Gastrocnemius medialis (tissue), 4 donors: ENCODE measurements at regions not wholly inside any gene's neighbourhood (a gene's known extent, or its start where the extent isn't known, plus 50 kb on each side); places are given as distances from the start of the nearest gene placed in this dataset.

ENCODE experiments used
- CTCF ChIP-seq, 5 experiments: fragments of 450-650 bp in 3 of 5; fragments of 200-600 bp in 2 of 5; sonication (generic) in 2 of 5; IDR thresholded peaks in 4 of 5; conservative IDR thresholded peaks in 1 of 5; 1 replicate in 4 of 5; 2 replicates in 1 of 5; pipeline ENCODE4 v1.5.1; 2016 to 2019; ENCODE audit warnings: antibody characterized with exemption in 5 of 5, mild to moderate bottlenecking in 3 of 5, moderate library complexity in 3 of 5
- POLR2A ChIP-seq, 2 donors: fragments of 450-650 bp; IDR thresholded peaks; one replicate each; pipeline ENCODE4 v1.6.1; 2017; ENCODE audit warnings: antibody characterized with exemption in 2 of 2, mild to moderate bottlenecking in 2 of 2, moderate library complexity in 2 of 2

GRCh38 chr10:55078121-55078520 lies 277.1 kb upstream of the PCDH15 start:
- no peak for TF ChIP-seq CTCF (IDR thresholded peaks at IDR 0.05 in 4 of 5, conservative IDR thresholded peaks at IDR 0.05 in 1 of 5)
- TF ChIP-seq POLR2A (IDR thresholded peaks at IDR 0.05): no peak
